NB4 (cell line): ENCODE measurements at regions not wholly inside any gene's neighbourhood (a gene's known extent, or its start where the extent isn't known, plus 50 kb on each side); places are given as distances from the start of the nearest gene placed in this dataset.

Source experiments
- CTCF ChIP-seq: IDR thresholded peaks from one replicate; pipeline ENCODE4 v1.5.1; 2012; ENCODE audit warnings: low read depth, low read length
- POLR2A ChIP-seq: IDR thresholded peaks from 2 replicates; pipeline ENCODE4 v1.6.1; 2011; ENCODE audit warnings: mild to moderate bottlenecking; ENCODE audit not compliant: insufficient read length; ENCODE audit errors: extremely low read depth

DNA sequence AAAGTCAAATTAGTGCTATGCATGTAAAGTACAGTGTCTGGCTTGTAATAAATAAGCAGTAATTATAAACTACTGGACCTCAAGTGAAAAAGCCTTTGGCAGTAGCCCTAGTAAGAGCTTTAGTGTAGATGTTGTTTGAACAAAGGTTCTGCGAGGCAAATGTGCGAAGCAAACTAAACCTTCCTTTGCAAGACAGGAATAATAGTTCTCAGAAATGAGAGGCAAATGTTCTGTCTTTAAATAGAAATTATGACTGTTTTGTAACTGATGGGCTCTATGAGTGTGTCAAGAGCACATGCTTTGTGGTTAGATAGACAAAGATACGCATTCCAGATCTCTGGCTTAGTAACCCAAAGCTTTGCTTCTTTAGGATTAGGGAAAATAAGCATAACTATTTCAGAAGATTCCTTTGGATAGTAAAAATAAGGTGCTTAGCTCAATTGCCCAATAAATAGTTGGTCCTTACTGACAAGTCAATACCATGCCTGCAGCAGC, 169.2 kb upstream of the CDC14C start:
- TF ChIP-seq CTCF (no peak), POLR2A (no peak)
